ENCODE measurements at regions not wholly inside any gene's neighbourhood (a gene's known extent, or its start where the extent isn't known, plus 50 kb on each side); places are given as distances from the start of the nearest gene placed in this dataset.

GRCh38 chr1:47498551-47498950 is 60.7 kb downstream of the FOXD2 start (continued):
- TF ChIP-seq, protein P1, sequence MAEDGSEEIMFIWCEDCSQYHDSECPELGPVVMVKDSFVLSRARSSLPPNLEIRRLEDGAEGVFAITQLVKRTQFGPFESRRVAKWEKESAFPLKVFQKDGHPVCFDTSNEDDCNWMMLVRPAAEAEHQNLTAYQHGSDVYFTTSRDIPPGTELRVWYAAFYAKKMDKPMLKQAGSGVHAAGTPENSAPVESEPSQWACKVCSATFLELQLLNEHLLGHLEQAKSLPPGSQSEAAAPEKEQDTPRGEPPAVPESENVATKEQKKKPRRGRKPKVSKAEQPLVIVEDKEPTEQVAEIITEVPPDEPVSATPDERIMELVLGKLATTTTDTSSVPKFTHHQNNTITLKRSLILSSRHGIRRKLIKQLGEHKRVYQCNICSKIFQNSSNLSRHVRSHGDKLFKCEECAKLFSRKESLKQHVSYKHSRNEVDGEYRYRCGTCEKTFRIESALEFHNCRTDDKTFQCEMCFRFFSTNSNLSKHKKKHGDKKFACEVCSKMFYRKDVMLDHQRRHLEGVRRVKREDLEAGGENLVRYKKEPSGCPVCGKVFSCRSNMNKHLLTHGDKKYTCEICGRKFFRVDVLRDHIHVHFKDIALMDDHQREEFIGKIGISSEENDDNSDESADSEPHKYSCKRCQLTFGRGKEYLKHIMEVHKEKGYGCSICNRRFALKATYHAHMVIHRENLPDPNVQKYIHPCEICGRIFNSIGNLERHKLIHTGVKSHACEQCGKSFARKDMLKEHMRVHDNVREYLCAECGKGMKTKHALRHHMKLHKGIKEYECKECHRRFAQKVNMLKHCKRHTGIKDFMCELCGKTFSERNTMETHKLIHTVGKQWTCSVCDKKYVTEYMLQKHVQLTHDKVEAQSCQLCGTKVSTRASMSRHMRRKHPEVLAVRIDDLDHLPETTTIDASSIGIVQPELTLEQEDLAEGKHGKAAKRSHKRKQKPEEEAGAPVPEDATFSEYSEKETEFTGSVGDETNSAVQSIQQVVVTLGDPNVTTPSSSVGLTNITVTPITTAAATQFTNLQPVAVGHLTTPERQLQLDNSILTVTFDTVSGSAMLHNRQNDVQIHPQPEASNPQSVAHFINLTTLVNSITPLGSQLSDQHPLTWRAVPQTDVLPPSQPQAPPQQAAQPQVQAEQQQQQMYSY (CRISPR knock-in tag; IDR thresholded peaks at IDR 0.05), result no peak
- TF ChIP-seq, protein P2, sequence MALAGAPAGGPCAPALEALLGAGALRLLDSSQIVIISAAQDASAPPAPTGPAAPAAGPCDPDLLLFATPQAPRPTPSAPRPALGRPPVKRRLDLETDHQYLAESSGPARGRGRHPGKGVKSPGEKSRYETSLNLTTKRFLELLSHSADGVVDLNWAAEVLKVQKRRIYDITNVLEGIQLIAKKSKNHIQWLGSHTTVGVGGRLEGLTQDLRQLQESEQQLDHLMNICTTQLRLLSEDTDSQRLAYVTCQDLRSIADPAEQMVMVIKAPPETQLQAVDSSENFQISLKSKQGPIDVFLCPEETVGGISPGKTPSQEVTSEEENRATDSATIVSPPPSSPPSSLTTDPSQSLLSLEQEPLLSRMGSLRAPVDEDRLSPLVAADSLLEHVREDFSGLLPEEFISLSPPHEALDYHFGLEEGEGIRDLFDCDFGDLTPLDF (CRISPR knock-in tag; IDR thresholded peaks at IDR 0.05), result no peak
- TF ChIP-seq USF1 (CRISPR knock-in tag; IDR thresholded peaks at IDR 0.05) (no peak), GABPB1 (CRISPR knock-in tag; IDR thresholded peaks at IDR 0.05) (no peak), E2F5 (CRISPR knock-in tag; IDR thresholded peaks at IDR 0.05) (no peak), ZNF219 (CRISPR knock-in tag; IDR thresholded peaks at IDR 0.05; ENCODE audit: borderline replicate concordance) (no peak)

DNA sequence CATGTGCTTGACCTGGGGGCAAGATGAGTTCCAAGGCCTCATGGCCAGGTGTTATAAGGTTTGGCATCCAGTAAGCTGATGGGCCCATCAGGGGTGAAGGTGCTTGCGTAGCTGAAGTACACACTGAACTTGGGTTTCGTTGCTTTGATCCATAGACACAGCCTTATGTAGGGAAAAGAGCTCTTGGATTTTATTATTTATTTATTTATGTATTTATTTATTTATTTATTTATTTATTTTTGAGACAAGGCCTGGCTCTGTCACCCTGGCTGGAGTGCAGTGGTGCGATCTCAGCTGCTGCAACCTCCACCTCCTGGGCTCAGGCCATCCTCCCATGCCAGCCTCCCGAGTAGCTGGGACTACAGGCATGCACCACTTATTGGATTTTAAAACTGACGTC is 63.2 kb downstream of the FOXD2 start:
- CTCF ChIA-PET, result interaction anchor here (0.6 to 2.0 kb wide), 7 partner anchors 41 to 225 kb away, joined by 3 to 11 read pairs (median 4); no protein-coding TSS in a partner anchor
- Mint-ChIP-seq H3K27me3 (ENCODE audit: low read depth) (peaks cover 43% of the 10 kb centered on the region), H3K9me3 (peaks cover 3% of the 10 kb centered on the region), H3K27ac (no peak overlapping the region), H3K4me3 (no peak overlapping the region), H3K4me1 (no peaks in the 10 kb centered on the region; the same call in 1 of the 2 replicates), H3K36me3 (no peaks in the 10 kb centered on the region)
- POLR2A ChIA-PET, result no interaction called here
- TF ChIP-seq FOXJ3 (CRISPR knock-in tag; IDR thresholded peaks at IDR 0.05; ENCODE audit: borderline replicate concordance) (no peak), HMGXB4 (CRISPR knock-in tag; IDR thresholded peaks at IDR 0.05) (no peak), NR1H2 (CRISPR knock-in tag; IDR thresholded peaks at IDR 0.05) (no peak), EMX1 (CRISPR knock-in tag; IDR thresholded peaks at IDR 0.05) (no peak), ZNF671 (CRISPR knock-in tag; IDR thresholded peaks at IDR 0.05) (no peak), USF1 (CRISPR knock-in tag; IDR thresholded peaks at IDR 0.05) (no peak), CBFB (CRISPR knock-in tag; IDR thresholded peaks at IDR 0.05; ENCODE audit: low read depth) (no peak), MXD4 (CRISPR knock-in tag; IDR thresholded peaks at IDR 0.05; ENCODE audit: borderline replicate concordance) (no peak), NFYB (CRISPR knock-in tag; conservative IDR thresholded peaks at IDR 0.05; ENCODE audit: low read depth) (no peak), FOXP4 (CRISPR knock-in tag; IDR thresholded peaks at IDR 0.05) (no peak), SMAD3 (CRISPR knock-in tag; IDR thresholded peaks at IDR 0.05; ENCODE audit: borderline replicate concordance) (no peak), ZNF138 (CRISPR knock-in tag; conservative IDR thresholded peaks at IDR 0.05) (no peak), ZNF263 (CRISPR knock-in tag; IDR thresholded peaks at IDR 0.05; ENCODE audit: low read depth) (no peak), PRRX2 (CRISPR knock-in tag; IDR thresholded peaks at IDR 0.05) (no peak), NR3C1 (CRISPR knock-in tag; conservative IDR thresholded peaks at IDR 0.05; ENCODE audit: low read depth) (no peak), ZBTB21 (CRISPR knock-in tag; IDR thresholded peaks at IDR 0.05; ENCODE audit: borderline replicate concordance) (no peak)
- TF ChIP-seq, protein P3, sequence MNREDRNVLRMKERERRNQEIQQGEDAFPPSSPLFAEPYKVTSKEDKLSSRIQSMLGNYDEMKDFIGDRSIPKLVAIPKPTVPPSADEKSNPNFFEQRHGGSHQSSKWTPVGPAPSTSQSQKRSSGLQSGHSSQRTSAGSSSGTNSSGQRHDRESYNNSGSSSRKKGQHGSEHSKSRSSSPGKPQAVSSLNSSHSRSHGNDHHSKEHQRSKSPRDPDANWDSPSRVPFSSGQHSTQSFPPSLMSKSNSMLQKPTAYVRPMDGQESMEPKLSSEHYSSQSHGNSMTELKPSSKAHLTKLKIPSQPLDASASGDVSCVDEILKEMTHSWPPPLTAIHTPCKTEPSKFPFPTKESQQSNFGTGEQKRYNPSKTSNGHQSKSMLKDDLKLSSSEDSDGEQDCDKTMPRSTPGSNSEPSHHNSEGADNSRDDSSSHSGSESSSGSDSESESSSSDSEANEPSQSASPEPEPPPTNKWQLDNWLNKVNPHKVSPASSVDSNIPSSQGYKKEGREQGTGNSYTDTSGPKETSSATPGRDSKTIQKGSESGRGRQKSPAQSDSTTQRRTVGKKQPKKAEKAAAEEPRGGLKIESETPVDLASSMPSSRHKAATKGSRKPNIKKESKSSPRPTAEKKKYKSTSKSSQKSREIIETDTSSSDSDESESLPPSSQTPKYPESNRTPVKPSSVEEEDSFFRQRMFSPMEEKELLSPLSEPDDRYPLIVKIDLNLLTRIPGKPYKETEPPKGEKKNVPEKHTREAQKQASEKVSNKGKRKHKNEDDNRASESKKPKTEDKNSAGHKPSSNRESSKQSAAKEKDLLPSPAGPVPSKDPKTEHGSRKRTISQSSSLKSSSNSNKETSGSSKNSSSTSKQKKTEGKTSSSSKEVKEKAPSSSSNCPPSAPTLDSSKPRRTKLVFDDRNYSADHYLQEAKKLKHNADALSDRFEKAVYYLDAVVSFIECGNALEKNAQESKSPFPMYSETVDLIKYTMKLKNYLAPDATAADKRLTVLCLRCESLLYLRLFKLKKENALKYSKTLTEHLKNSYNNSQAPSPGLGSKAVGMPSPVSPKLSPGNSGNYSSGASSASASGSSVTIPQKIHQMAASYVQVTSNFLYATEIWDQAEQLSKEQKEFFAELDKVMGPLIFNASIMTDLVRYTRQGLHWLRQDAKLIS (CRISPR knock-in tag; IDR thresholded peaks at IDR 0.05; ENCODE audit: borderline replicate concordance), result no peak
- ATAC-seq (no peak), DNase-seq (ENCODE audit: low spot score) (no peak)

All from WTC11 (cell line).